ENCODE measurements at regions not wholly inside any gene's neighbourhood (a gene's known extent, or its start where the extent isn't known, plus 50 kb on each side); places are given as distances from the start of the nearest gene placed in this dataset.

GRCh38 chr5:44987026-44987425 lies 178.3 kb downstream of the MRPS30 start:
- TF ChIP-seq BHLHE40 (IDR thresholded peaks at IDR 0.05; ENCODE audit: borderline replicate concordance) = no peak
- no peak for TF ChIP-seq SP1 (IDR thresholded peaks at IDR 0.05)
- TF ChIP-seq CTBP1 (IDR thresholded peaks at IDR 0.05; ENCODE audit: borderline replicate concordance) = no peak
- no peak for TF ChIP-seq HDGF (IDR thresholded peaks at IDR 0.05; ENCODE audit: borderline replicate concordance)
- TF ChIP-seq PKNOX1 (IDR thresholded peaks at IDR 0.05) = no peak
- TF ChIP-seq TARDBP (IDR thresholded peaks at IDR 0.05) = no peak
- TF ChIP-seq FOXK2 (IDR thresholded peaks at IDR 0.05) = no peak
- TF ChIP-seq SUZ12 (IDR thresholded peaks at IDR 0.05) = no peak
- TF ChIP-seq ARNT (IDR thresholded peaks at IDR 0.05) = no peak
- TF ChIP-seq FOXM1 (IDR thresholded peaks at IDR 0.05; ENCODE audit: borderline replicate concordance) = no peak
- TF ChIP-seq ZNF384 (IDR thresholded peaks at IDR 0.05) = no peak

All from HEK293T (cell line).